ENCODE measurements at regions not wholly inside any gene's neighbourhood (a gene's known extent, or its start where the extent isn't known, plus 50 kb on each side); places are given as distances from the start of the nearest gene placed in this dataset.

DNA sequence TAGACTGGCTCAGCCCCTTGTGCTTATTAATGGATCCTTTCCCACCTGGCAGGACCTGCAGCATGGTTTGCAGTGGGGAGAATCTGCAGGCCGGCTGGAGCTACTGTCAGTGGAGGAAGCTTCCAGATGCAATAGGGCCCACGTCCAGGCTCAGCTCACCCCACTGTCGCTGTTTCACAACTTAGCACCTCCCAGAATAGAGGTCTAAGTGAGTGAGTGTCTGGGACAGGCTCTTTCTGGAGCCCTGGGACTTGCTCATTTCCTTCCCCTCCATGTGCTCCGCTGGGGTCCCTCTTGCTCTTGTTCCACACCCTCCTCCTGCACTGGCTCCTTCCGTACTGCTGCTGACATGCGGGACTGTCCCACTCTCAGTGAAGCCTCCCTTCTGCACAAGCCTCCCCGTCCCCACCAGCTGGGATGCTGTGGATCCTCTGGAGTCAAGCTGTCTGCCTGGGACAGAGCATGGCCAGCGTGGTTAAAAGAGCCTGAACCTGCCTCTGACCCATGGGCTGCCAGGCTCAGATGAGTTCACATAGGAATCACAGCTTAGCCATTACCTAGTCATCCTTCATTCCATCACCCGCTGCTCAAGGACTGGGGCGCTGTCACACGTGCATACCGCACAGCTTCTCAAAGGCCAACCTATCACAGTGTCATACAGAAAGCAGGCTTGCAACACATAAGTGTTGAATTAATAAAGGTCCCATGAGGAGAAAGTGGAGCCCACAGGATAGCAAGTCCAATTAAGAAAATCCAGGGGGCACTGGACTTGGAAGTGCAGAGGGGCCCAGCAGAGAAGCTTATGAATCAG, 135.9 kb downstream of the ACKR3 start (continued):
- TF ChIP-seq, protein P1, sequence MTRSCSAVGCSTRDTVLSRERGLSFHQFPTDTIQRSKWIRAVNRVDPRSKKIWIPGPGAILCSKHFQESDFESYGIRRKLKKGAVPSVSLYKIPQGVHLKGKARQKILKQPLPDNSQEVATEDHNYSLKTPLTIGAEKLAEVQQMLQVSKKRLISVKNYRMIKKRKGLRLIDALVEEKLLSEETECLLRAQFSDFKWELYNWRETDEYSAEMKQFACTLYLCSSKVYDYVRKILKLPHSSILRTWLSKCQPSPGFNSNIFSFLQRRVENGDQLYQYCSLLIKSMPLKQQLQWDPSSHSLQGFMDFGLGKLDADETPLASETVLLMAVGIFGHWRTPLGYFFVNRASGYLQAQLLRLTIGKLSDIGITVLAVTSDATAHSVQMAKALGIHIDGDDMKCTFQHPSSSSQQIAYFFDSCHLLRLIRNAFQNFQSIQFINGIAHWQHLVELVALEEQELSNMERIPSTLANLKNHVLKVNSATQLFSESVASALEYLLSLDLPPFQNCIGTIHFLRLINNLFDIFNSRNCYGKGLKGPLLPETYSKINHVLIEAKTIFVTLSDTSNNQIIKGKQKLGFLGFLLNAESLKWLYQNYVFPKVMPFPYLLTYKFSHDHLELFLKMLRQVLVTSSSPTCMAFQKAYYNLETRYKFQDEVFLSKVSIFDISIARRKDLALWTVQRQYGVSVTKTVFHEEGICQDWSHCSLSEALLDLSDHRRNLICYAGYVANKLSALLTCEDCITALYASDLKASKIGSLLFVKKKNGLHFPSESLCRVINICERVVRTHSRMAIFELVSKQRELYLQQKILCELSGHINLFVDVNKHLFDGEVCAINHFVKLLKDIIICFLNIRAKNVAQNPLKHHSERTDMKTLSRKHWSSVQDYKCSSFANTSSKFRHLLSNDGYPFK (CRISPR knock-in tag; IDR thresholded peaks at IDR 0.05; ENCODE audit: borderline replicate concordance), result no peak
- TF ChIP-seq KDM2A (CRISPR knock-in tag; IDR thresholded peaks at IDR 0.05; ENCODE audit: borderline replicate concordance, low read depth) (no peak), ZNF326 (CRISPR knock-in tag; IDR thresholded peaks at IDR 0.05; ENCODE audit: borderline replicate concordance) (no peak), ZBTB34 (CRISPR knock-in tag; IDR thresholded peaks at IDR 0.05) (no peak), ZC3H13 (CRISPR knock-in tag; IDR thresholded peaks at IDR 0.05) (no peak), KDM4B (CRISPR knock-in tag; IDR thresholded peaks at IDR 0.05) (no peak), KLF13 (CRISPR knock-in tag; IDR thresholded peaks at IDR 0.05) (no peak), KAT2B (IDR thresholded peaks at IDR 0.05; ENCODE audit: borderline replicate concordance, low read depth, low read length) (no peak), ZNF547 (CRISPR knock-in tag; IDR thresholded peaks at IDR 0.05) (no peak), MAFK (conservative IDR thresholded peaks at IDR 0.05 in 1 of 2, IDR thresholded peaks at IDR 0.05 in 1 of 2; ENCODE audit: low read length in 2 of 2) (no peak)
- TF ChIP-seq, protein P2, sequence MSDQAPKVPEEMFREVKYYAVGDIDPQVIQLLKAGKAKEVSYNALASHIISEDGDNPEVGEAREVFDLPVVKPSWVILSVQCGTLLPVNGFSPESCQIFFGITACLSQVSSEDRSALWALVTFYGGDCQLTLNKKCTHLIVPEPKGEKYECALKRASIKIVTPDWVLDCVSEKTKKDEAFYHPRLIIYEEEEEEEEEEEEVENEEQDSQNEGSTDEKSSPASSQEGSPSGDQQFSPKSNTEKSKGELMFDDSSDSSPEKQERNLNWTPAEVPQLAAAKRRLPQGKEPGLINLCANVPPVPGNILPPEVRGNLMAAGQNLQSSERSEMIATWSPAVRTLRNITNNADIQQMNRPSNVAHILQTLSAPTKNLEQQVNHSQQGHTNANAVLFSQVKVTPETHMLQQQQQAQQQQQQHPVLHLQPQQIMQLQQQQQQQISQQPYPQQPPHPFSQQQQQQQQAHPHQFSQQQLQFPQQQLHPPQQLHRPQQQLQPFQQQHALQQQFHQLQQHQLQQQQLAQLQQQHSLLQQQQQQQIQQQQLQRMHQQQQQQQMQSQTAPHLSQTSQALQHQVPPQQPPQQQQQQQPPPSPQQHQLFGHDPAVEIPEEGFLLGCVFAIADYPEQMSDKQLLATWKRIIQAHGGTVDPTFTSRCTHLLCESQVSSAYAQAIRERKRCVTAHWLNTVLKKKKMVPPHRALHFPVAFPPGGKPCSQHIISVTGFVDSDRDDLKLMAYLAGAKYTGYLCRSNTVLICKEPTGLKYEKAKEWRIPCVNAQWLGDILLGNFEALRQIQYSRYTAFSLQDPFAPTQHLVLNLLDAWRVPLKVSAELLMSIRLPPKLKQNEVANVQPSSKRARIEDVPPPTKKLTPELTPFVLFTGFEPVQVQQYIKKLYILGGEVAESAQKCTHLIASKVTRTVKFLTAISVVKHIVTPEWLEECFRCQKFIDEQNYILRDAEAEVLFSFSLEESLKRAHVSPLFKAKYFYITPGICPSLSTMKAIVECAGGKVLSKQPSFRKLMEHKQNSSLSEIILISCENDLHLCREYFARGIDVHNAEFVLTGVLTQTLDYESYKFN (CRISPR knock-in tag; conservative IDR thresholded peaks at IDR 0.05), result no peak
- TF ChIP-seq, protein P3, sequence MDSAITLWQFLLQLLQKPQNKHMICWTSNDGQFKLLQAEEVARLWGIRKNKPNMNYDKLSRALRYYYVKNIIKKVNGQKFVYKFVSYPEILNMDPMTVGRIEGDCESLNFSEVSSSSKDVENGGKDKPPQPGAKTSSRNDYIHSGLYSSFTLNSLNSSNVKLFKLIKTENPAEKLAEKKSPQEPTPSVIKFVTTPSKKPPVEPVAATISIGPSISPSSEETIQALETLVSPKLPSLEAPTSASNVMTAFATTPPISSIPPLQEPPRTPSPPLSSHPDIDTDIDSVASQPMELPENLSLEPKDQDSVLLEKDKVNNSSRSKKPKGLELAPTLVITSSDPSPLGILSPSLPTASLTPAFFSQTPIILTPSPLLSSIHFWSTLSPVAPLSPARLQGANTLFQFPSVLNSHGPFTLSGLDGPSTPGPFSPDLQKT (CRISPR knock-in tag; IDR thresholded peaks at IDR 0.05; ENCODE audit: borderline replicate concordance), result no peak

Data from HepG2 (cell line).